GM23248 (cell line): ENCODE measurements at regions not wholly inside any gene's neighbourhood (a gene's known extent, or its start where the extent isn't known, plus 50 kb on each side); places are given as distances from the start of the nearest gene placed in this dataset.

Experiments
- EZH2 ChIP-seq: fragments of 200-600 bp; sonication (generic); IDR thresholded peaks from 2 replicates; pipeline ENCODE4 v1.6.1; 2018; ENCODE audit warnings: antibody characterized with exemption, mild to moderate bottlenecking; ENCODE audit not compliant: insufficient read depth, poor library complexity, severe bottlenecking
- EZH2phosphoT487 ChIP-seq: fragments of 200-600 bp; sonication (generic); IDR thresholded peaks from 2 replicates; pipeline ENCODE4 v1.6.1; 2018; ENCODE audit warnings: antibody characterized with exemption, moderate library complexity, mild to moderate bottlenecking, low read depth; ENCODE audit not compliant: insufficient read depth

DNA sequence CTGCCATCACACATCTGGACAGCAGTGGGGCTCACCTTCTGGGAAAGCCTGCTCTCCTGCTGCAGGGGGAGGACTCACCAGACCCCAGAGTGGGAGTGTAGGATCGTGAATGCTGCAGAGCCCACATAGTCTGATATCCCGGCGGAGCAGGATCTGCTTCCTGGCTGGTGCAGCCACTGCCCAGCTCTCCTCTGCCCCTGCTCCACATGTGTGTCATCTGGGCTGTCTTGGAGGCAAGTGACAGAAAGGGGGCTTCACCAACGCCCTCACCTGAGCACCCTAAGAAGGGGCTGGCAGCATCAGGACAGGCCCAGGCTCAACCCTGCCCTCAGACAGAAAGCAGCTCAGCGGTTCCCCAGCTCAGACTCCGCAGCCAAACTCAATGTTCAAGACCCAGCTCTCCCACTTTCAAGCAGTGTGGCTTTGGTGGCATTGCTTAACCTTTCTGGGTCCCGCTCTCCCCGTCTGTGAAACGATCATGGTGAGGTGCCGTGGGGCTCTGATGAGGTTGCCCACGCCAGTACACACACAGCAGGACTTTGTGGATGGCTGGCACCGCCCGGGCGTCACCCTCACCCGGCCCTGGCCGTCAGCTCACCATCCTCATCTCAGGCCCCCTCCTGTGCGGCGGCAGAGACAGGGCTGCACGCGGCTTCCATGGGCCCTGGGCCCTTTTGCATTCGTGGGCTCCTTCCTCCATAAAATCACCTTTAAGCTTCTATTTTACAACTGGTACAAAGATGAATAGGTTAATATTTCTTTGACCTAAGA, 91.0 kb upstream of the SFSWAP start:
- no peak for TF ChIP-seq EZH2phosphoT487
- no peak for TF ChIP-seq EZH2
